GM19239 (cell line): ENCODE measurements at regions not wholly inside any gene's neighbourhood (a gene's known extent, or its start where the extent isn't known, plus 50 kb on each side); places are given as distances from the start of the nearest gene placed in this dataset.

Experiments used
- DNase-seq: peaks from one replicate; pipeline ENCODE4 v3.0.0; 2011; ENCODE audit warnings: low spot score; ENCODE audit not compliant: insufficient read length
- FAIRE-seq: peaks from 2 replicates; lab custom pipeline; 2011; peaks lifted over from hg19 to GRCh38; lab: Jason Lieb, UNC

GRCh38 chr13:70362820-70363570 lies 254.7 kb upstream of the KLHL1 start:
- no peak for DNase-seq
- FAIRE-seq: no peak

GRCh38 chr13:70357031-70357430 lies 248.8 kb upstream of the KLHL1 start:
- FAIRE-seq (no peak), DNase-seq (no peak)

- no peak for DNase-seq
- FAIRE-seq: no peak
Measured at GRCh38 chr13:70353096-70353495, 244.8 kb upstream of the KLHL1 start.

GRCh38 chr13:70347947-70348620 lies 239.8 kb upstream of the KLHL1 start:
- FAIRE-seq: no peak
- no peak for DNase-seq

- DNase-seq (no peak), FAIRE-seq (no peak)
Measured at GRCh38 chr13:70339738-70340137, 231.5 kb upstream of the KLHL1 start.

GRCh38 chr13:70338609-70339008 lies 230.4 kb upstream of the KLHL1 start:
- DNase-seq: no peak
- FAIRE-seq: no peak

GRCh38 chr13:70336866-70337265 lies 228.6 kb upstream of the KLHL1 start:
- DNase-seq: no peak
- no peak for FAIRE-seq

- no peak for DNase-seq
- no peak for FAIRE-seq
Measured at GRCh38 chr13:70333752-70334151, 225.5 kb upstream of the KLHL1 start.

- DNase-seq: no peak
- FAIRE-seq: no peak
Measured at GRCh38 chr13:70330697-70331361, 222.6 kb upstream of the KLHL1 start.

GRCh38 chr13:70324519-70324918 lies 216.3 kb upstream of the KLHL1 start:
- DNase-seq (no peak), FAIRE-seq (no peak)

GRCh38 chr13:70311191-70311590 lies 202.9 kb upstream of the KLHL1 start:
- DNase-seq: no peak
- FAIRE-seq: no peak

GRCh38 chr13:70310396-70311119 lies 202.3 kb upstream of the KLHL1 start:
- FAIRE-seq: no peak
- DNase-seq: no peak

GRCh38 chr13:70297189-70297616 lies 189.0 kb upstream of the KLHL1 start:
- no peak for DNase-seq
- FAIRE-seq: no peak

GRCh38 chr13:70284371-70284770 lies 176.1 kb upstream of the KLHL1 start:
- no peak for FAIRE-seq
- DNase-seq: no peak

GRCh38 chr13:70275841-70276240 lies 167.6 kb upstream of the KLHL1 start:
- DNase-seq (no peak), FAIRE-seq (no peak)

- no peak for DNase-seq
- no peak for FAIRE-seq
Measured at GRCh38 chr13:70255406-70255991, 147.2 kb upstream of the KLHL1 start.

- FAIRE-seq (no peak), DNase-seq (no peak)
Measured at GRCh38 chr13:70253834-70254233, 145.6 kb upstream of the KLHL1 start.

GRCh38 chr13:70253411-70253810 lies 145.2 kb upstream of the KLHL1 start:
- FAIRE-seq (no peak), DNase-seq (no peak)

GRCh38 chr13:70249332-70250064 lies 141.2 kb upstream of the KLHL1 start:
- FAIRE-seq: no peak
- no peak for DNase-seq

GRCh38 chr13:70237131-70237530 lies 128.9 kb upstream of the KLHL1 start:
- no peak for DNase-seq
- no peak for FAIRE-seq
